Lung (tissue), 11 donors: ENCODE measurements at regions not wholly inside any gene's neighbourhood (a gene's known extent, or its start where the extent isn't known, plus 50 kb on each side); places are given as distances from the start of the nearest gene placed in this dataset.
"Not testable (repeated sequence)": the region's sequence is repeated elsewhere in the genome, so short reads cannot be mapped to it uniquely, and the experiment has no call there.

ENCODE experiments used
- ATAC-seq: fragments of 200-7000 bp; cut with Tn5 transposase; one replicate; pipeline ENCODE4 v1.9.1; 2020; ENCODE audit warnings: moderate number of reproducible peaks; ENCODE audit not compliant: insufficient read depth, low FRiP score
- DNase-seq, 3 donors: peaks; one replicate each; pipeline ENCODE4 v3.0.0-alpha.2; 2013 to 2017
- H3K27ac ChIP-seq, 2 donors: one replicate each; pipeline ENCODE4 v1.5.1; 2013; ENCODE audit warnings: mild to moderate bottlenecking in 2 of 2, moderate library complexity in 2 of 2, control low read depth in 1 of 2, inconsistent platforms in 1 of 2, low read depth in 1 of 2, low read length in 1 of 2
- H3K27me3 ChIP-seq, 3 donors: one replicate each; pipeline ENCODE4 v1.5.1; 2013; ENCODE audit warnings: low read length in 2 of 3; ENCODE audit not compliant: control insufficient read depth in 3 of 3, insufficient read depth in 3 of 3
- H3K36me3 ChIP-seq, 4 donors: one replicate each; pipeline ENCODE4 v1.5.1; 2013; ENCODE audit warnings: low read length in 4 of 4, mild to moderate bottlenecking in 1 of 4, moderate library complexity in 1 of 4; ENCODE audit not compliant: control insufficient read depth in 4 of 4, insufficient read depth in 4 of 4
- H3K4me1 ChIP-seq, 5 donors: one replicate each; pipeline ENCODE4 v1.5.1; 2013; ENCODE audit warnings: low read length in 5 of 5, mild to moderate bottlenecking in 2 of 5, moderate library complexity in 1 of 5; ENCODE audit not compliant: control insufficient read depth in 5 of 5, insufficient read depth in 5 of 5
- H3K4me3 ChIP-seq: one replicate; pipeline ENCODE4 v1.5.1; 2013; ENCODE audit warnings: mild to moderate bottlenecking, control low read depth, moderate library complexity
- H3K9ac ChIP-seq, 2 donors: one replicate each; pipeline ENCODE4 v1.5.1; 2013; ENCODE audit warnings: low read length in 2 of 2, control low read depth in 1 of 2; ENCODE audit not compliant: insufficient read depth in 1 of 2
- H3K9me3 ChIP-seq, 4 donors: one replicate each; pipeline ENCODE4 v1.5.1; 2013; ENCODE audit warnings: low read length in 3 of 4, mild to moderate bottlenecking in 1 of 4, moderate library complexity in 1 of 4; ENCODE audit not compliant: control insufficient read depth in 4 of 4, insufficient read depth in 3 of 4
- CTCF ChIP-seq: IDR thresholded peaks from 2 replicates; pipeline ENCODE4 v1.5.1; 2012; ENCODE audit warnings: mild to moderate bottlenecking; ENCODE audit errors: control extremely low read depth, extremely low read depth
- WGBS, 2 donors: extraction: QIAGEN DNeasy Blood & Tissue Kit; methylation state at CpG; one replicate each; pipeline ENCODE4 v1.1.7; 2013; 5-methylcytosine and 5-hydroxymethylcytosine counted together
- donor health status: control.
- donor health status: control.
- donor health status: Bipolar disorder and iron deficiency.
- donor health status: healthy.
- donor health status: DM: yes; HTN: yes; CAD: no.

DNA sequence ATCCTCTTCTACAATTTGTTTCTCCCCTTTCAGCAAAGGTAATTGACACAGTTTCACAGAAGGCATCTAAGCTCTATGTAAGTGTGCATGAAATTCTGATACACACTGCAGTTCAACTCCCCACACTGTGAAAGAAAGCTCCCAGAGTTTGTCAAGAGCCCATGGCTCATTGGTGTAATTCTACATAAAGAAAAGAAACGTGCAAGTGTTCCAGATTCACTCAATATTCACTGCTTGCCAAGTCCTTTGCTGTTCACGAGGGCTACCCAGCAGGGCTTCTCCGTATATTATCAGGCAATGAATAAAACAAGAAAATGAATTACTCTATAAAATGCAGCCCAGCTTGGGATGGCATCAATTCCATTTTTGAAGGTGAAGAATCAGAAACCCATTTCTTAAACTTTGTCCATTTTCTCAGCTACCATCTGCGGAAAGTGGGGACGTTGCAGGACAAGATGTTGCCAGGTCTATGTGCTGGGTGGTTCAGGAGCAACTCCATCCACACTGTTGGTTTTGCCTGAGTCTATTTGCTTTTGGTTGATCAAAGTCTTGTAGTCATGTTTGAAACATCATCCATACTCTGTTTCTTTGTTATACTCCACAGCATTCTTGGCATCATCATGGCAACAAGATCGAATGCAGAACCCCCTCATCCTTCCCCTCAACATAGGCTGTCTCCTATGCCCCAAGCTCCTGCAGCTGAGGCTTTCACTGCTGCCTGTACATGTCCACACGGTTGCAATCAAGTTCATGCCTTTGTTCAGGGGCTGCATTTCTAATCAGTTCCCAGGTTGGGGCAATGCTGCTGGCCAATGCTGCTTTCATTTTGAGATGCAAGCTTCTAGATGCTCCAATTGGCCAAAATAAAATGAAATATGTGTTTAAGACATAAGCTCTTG lies 301.8 kb downstream of the MED10 start:
- no peak overlapping the region for H3K9ac ChIP-seq
- no peak overlapping the region for H3K27ac ChIP-seq
- TF ChIP-seq CTCF, result no peak
- peaks cover 0 to 7% (median 0%) of the 10 kb centered on the region in 4 donors for H3K9me3 ChIP-seq
- no peaks in the 10 kb centered on the region for H3K4me1 ChIP-seq
- no peaks in the 10 kb centered on the region for H3K36me3 ChIP-seq
- ATAC-seq (no peak), DNase-seq (no peak)
- WGBS, 2 donors, result 76 to 82% methylated on average over 7 of the region's 7 CpGs
- no peaks in the 10 kb centered on the region for H3K27me3 ChIP-seq
- no peak overlapping the region for H3K4me3 ChIP-seq

DNA sequence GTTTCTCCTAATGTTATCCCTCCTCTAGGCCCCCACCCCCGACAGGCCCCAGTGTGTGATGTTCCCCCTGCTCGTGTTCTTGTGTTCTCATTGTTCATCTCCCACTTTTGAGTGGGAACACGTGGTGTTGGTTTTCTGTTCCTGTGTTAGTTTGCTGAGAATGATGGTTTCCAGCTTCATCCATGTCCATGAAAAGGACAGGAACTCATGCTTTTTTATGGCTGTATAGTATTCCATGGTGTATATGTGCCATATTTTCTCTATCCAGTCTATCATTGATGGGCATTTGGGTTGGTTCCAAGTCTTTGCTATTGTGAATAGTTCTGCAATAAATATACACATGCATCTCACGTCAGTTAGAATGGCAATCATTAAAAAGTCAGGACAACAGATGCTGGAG lies 305.9 kb downstream of the MED10 start:
- not testable (repeated sequence) for H3K4me3 ChIP-seq, H3K9ac ChIP-seq
- 82% methylated on average over 4 of the region's 4 CpGs for WGBS, 2 donors

DNA sequence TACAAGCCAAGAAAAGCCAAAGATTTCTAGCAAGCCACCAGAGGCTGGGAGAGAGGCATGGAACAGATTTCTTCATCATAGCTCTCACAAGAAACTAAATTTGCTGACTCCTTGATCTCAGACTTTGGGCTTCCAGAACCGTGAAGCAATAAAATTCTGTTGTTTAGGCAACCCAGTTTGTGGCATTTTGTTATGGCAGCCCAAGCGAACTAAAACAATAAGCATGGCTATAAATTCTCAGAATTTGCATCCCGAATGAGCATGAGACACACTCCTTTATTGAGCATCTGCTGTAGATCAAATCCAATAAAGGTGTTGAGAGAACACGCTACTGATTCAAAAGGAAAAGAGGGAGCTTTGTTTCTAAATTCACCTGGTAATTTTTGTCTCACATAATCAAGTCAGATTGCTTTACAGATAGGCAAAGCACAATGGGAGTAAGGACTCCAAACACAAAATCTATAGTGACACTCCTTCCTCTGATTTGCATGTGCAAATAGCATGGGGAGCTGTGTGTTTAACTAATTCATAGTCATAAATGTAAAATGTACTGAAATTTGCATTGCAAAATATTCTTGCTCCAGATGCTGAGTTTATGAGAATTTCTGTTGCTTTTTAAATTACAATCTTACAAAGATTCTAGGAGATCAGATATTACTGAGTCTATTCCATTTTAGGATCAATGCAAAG lies 308.7 kb downstream of the MED10 start:
- no peak overlapping the region for H3K27ac ChIP-seq
- no peak for TF ChIP-seq CTCF
- DNase-seq (no peak), ATAC-seq (no peak)
- H3K36me3 ChIP-seq, result no peaks in the 10 kb centered on the region
- H3K4me3 ChIP-seq, result no peak overlapping the region
- H3K4me1 ChIP-seq, result no peaks in the 10 kb centered on the region
- peaks cover 0 to 2% (median 0%) of the 10 kb centered on the region in 4 donors for H3K9me3 ChIP-seq
- no peaks in the 10 kb centered on the region for H3K27me3 ChIP-seq
- 47 to 48% methylated on average over 4 of the region's 4 CpGs for WGBS, 2 donors
- no peak overlapping the region for H3K9ac ChIP-seq

More for the DNA sequence above, 305.9 kb downstream of the MED10 start:
- H3K27ac ChIP-seq, H3K27me3 ChIP-seq, H3K9me3 ChIP-seq, H3K36me3 ChIP-seq, H3K4me1 ChIP-seq, ATAC-seq, DNase-seq: not testable (repeated sequence)

- H3K36me3 ChIP-seq, result no peaks in the 10 kb centered on the region
- ATAC-seq, result no peak
- H3K27ac ChIP-seq, result no peak overlapping the region
- TF ChIP-seq CTCF, result no peak
- H3K9me3 ChIP-seq, result no peaks in the 10 kb centered on the region
- H3K27me3 ChIP-seq, result no peaks in the 10 kb centered on the region
- no peak overlapping the region for H3K4me3 ChIP-seq
- H3K4me1 ChIP-seq, result no peaks in the 10 kb centered on the region
- WGBS, 2 donors, result 61 to 72% methylated on average over 1 of the region's 1 CpG
- no peak overlapping the region for H3K9ac ChIP-seq
- DNase-seq, result no peak
These were observed 312.3 kb downstream of the MED10 start for GRCh38 chr5:6066016-6066415.
